ENCODE measurements at regions not wholly inside any gene's neighbourhood (a gene's known extent, or its start where the extent isn't known, plus 50 kb on each side); places are given as distances from the start of the nearest gene placed in this dataset.

DNA sequence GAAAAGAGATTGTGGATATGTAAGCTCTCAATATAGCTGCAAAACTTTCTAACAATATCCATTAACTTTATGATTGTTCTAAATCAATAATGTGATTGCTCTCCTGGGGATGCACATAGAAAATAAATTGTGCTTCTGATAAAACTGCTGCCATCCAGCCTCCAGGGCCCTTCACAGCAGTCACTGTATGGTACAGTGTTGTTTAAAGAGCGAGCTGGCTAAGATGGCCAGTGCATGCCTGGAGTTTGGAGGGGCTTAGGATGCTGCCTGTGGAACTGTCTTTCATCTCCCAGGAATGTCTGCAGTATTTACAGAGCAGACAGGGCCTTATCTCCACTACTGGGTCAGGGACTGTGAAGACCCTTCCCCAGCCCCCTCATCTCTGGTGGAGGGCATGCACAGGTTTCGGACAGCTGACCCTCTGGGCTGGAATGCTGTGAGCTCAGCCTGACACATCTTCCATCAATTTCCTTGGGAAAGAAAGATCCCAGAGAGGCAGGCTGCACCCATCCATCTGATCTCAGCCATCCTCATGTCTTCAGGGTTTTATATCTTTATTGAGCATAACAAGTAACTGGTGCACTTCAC lies 137.0 kb downstream of the PLPP3 start:
- no peaks in the 10 kb centered on the region for H3K4me1 ChIP-seq
- TF ChIP-seq, protein P1, sequence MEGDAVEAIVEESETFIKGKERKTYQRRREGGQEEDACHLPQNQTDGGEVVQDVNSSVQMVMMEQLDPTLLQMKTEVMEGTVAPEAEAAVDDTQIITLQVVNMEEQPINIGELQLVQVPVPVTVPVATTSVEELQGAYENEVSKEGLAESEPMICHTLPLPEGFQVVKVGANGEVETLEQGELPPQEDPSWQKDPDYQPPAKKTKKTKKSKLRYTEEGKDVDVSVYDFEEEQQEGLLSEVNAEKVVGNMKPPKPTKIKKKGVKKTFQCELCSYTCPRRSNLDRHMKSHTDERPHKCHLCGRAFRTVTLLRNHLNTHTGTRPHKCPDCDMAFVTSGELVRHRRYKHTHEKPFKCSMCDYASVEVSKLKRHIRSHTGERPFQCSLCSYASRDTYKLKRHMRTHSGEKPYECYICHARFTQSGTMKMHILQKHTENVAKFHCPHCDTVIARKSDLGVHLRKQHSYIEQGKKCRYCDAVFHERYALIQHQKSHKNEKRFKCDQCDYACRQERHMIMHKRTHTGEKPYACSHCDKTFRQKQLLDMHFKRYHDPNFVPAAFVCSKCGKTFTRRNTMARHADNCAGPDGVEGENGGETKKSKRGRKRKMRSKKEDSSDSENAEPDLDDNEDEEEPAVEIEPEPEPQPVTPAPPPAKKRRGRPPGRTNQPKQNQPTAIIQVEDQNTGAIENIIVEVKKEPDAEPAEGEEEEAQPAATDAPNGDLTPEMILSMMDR (IDR thresholded peaks at IDR 0.05; ENCODE audit: low read depth, low read length): no peak
- H3K9me3 ChIP-seq: no peaks in the 10 kb centered on the region
- no peak overlapping the region for H3K4me3 ChIP-seq (ENCODE audit: low read depth, low read length)
- H3K27me3 ChIP-seq: no peaks in the 10 kb centered on the region
- H3K36me3 ChIP-seq: no peaks in the 10 kb centered on the region
- DNase-seq: no peak

DNA sequence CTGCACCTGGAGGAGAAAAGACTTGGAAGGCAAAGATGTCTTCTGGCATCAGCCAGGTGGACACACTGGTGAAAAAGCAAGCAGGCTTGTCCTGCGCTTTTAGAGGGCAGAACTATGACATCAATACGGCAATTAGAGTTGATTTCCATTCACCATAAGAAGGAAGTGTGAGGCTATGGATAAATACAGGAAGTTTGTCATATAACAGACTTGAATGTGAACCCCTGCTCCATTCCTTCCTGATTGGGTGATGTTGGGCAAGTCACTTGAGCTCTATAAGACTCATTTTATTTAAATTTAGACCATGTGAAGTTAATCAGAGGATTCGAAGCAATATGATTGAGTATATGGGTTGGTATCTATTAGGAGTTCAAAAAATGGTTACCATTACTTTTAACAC lies 137.8 kb downstream of the PLPP3 start:
- Histone ChIP-seq H3K4me1 (no peaks in the 10 kb centered on the region), H3K36me3 (no peaks in the 10 kb centered on the region), H3K27me3 (no peaks in the 10 kb centered on the region), H3K4me3 (ENCODE audit: low read depth, low read length) (no peak overlapping the region), H3K9me3 (no peaks in the 10 kb centered on the region)
- no peak for DNase-seq
- TF ChIP-seq, protein P1 (IDR thresholded peaks at IDR 0.05; ENCODE audit: low read depth, low read length): no peak

DNA sequence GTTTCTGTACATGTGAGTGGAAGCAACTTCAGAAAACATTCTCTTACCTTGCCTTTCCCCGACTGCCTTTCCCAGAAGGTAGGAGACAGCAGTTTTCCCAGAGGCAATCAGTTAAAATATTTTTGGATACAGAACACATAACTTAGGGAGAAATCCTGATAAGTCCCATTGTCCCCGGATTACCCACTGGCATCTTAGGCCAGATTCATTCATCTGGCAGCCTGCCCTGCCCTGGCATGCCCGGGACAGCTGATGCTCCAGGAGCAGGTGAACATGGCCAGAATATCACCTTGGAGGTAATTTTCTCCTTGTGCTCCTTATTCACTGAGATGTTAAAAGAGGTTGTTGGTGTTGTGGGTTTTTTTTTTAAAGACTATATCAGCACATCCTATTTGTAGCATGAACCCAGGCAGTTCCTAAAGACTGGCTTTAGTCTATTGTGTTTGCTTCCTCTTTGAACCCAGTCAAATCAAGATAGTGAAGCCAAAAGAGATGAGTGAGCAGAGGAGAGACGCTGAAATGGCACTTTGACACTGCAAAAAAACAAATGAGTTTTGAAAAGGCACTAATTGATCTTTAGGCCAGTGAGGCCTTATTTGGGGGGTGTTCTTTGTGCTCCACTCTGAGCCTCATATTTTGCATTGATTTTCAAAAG lies 139.6 kb downstream of the PLPP3 start:
- no peaks in the 10 kb centered on the region for H3K27me3 ChIP-seq
- no peaks in the 10 kb centered on the region for H3K36me3 ChIP-seq
- no peak for DNase-seq
- no peaks in the 10 kb centered on the region for H3K4me1 ChIP-seq
- TF ChIP-seq, protein P1 (IDR thresholded peaks at IDR 0.05; ENCODE audit: low read depth, low read length): no peak
- no peaks in the 10 kb centered on the region for H3K9me3 ChIP-seq
- H3K4me3 ChIP-seq (ENCODE audit: low read depth, low read length): no peak overlapping the region

DNA sequence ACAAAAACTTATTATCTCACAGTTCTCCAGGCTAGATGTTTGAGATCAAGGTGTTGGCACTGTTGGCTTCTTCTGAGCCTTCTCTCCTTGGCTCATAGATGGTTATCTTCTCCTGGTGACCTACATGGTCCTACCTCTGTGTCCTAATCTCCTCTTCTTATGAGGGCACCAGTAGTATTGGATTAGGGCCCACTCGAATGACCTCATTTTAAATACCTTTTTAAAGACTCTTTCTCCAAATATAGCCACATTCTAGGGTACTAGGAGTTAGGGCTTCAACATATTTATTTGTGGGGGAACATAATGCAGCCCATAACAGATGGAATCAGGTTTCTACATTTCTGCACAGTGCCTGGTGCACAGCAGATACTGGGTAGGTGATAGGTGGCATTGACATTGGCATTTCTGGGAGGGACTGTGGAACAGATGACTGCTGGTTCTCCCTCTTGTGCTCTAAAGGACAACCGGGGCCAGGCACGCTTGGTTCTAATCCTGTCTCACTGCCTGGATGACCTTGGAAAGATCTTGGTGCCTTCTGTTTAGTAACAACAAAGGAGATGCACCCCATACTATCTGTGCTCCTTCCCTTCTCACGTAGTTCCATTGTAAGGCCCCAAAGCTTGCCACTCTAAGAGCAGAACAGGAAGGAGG lies 140.3 kb downstream of the PLPP3 start:
- Histone ChIP-seq H3K4me3 (ENCODE audit: low read depth, low read length) (no peak overlapping the region), H3K9me3 (no peaks in the 10 kb centered on the region), H3K36me3 (no peaks in the 10 kb centered on the region), H3K27me3 (no peaks in the 10 kb centered on the region), H3K4me1 (no peaks in the 10 kb centered on the region)
- TF ChIP-seq, protein P1 (IDR thresholded peaks at IDR 0.05; ENCODE audit: low read depth, low read length): no peak
- no peak for DNase-seq

DNA sequence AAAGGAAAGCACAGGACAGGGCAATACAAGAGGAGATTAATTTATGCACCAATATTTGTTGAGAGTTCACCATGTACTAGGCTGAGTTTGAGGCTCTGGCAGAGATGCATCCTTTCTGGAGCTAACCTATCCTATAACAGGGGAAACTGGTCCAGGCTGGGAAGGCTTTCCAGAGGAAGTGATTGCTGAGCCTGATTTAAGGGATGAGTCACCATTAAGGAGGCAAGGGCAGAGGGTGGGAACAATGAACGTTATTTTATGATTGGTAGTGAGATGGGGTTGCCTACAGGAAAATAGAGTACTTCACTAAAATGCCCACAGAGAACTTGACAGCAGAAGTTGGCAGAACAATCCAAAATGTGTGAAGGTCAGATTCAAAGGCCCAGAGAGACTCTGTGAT lies 141.4 kb downstream of the PLPP3 start:
- no peak for DNase-seq
- no peaks in the 10 kb centered on the region for H3K9me3 ChIP-seq

More for the DNA sequence above, 141.4 kb downstream of the PLPP3 start:
- no peaks in the 10 kb centered on the region for H3K4me1 ChIP-seq
- no peak overlapping the region for H3K4me3 ChIP-seq (ENCODE audit: low read depth, low read length)
- TF ChIP-seq, protein P1 (IDR thresholded peaks at IDR 0.05; ENCODE audit: low read depth, low read length): no peak
- H3K36me3 ChIP-seq: no peaks in the 10 kb centered on the region
- H3K27me3 ChIP-seq: no peaks in the 10 kb centered on the region
